ENCODE measurements at regions not wholly inside any gene's neighbourhood (a gene's known extent, or its start where the extent isn't known, plus 50 kb on each side); places are given as distances from the start of the nearest gene placed in this dataset.

DNA sequence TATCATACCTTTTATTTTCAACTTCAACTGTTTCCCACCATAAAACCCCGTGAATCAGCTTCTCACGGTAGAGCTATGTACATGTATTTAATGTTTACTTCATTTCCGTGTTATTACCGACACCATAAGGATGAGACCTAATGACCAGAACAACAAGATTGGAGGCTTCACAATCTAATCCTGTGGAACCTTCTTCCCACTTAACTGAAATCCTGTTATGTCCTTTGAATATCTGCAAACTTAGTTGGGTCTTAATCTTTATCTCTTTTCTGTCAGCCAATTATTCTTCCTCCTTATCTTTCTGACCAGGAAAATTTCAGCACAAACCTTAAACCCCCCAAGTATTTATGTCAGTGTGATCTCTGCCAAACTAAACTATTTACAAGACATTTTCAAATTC, 214.4 kb downstream of the TMX3 start:
- TF ChIP-seq, protein P1, sequence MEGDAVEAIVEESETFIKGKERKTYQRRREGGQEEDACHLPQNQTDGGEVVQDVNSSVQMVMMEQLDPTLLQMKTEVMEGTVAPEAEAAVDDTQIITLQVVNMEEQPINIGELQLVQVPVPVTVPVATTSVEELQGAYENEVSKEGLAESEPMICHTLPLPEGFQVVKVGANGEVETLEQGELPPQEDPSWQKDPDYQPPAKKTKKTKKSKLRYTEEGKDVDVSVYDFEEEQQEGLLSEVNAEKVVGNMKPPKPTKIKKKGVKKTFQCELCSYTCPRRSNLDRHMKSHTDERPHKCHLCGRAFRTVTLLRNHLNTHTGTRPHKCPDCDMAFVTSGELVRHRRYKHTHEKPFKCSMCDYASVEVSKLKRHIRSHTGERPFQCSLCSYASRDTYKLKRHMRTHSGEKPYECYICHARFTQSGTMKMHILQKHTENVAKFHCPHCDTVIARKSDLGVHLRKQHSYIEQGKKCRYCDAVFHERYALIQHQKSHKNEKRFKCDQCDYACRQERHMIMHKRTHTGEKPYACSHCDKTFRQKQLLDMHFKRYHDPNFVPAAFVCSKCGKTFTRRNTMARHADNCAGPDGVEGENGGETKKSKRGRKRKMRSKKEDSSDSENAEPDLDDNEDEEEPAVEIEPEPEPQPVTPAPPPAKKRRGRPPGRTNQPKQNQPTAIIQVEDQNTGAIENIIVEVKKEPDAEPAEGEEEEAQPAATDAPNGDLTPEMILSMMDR (conservative IDR thresholded peaks at IDR 0.05): no peak
- no peak for TF ChIP-seq ZFX (IDR thresholded peaks at IDR 0.05)

Data from C4-2B (cell line).